ENCODE measurements at regions not wholly inside any gene's neighbourhood (a gene's known extent, or its start where the extent isn't known, plus 50 kb on each side); places are given as distances from the start of the nearest gene placed in this dataset.
"Not testable (repeated sequence)": the region's sequence is repeated elsewhere in the genome, so short reads cannot be mapped to it uniquely, and the experiment has no call there.

DNA sequence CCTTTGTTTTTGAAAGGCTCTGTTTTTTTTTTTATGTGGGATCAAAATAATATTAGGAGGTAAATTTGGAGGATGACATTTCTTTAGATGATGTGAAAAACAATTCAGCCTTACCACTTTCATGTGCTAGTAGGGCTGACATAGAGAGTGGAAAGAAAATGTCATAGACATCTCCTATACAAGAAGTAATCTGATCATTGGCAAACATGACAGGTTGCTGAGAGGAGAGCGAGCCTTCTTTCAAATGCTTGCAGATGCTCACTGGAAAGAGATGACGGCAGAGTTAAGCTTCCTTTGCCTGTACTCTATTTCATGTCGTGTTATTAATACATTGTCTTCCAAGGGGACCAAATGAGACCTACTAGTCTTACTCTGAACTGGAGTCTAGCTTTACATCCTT, 160.1 kb upstream of the DAP start:
- no peak for DNase-seq

GRCh38 chr5:10920400-10920799, 159.4 kb upstream of the DAP start:
- no peak for DNase-seq

- no peak for DNase-seq
Measured at GRCh38 chr5:10914741-10915480, 153.9 kb upstream of the DAP start.

GRCh38 chr5:10913841-10914240, 152.8 kb upstream of the DAP start:
- DNase-seq, result peak in 11 of 58 donors; percentile 2 to 38 (median 8)

- DNase-seq, result no peak
Measured at GRCh38 chr5:10913181-10913810, 152.3 kb upstream of the DAP start.

GRCh38 chr5:10912435-10912834, 151.4 kb upstream of the DAP start:
- peak in 2 of 58 donors; percentile 6 for DNase-seq

DNA sequence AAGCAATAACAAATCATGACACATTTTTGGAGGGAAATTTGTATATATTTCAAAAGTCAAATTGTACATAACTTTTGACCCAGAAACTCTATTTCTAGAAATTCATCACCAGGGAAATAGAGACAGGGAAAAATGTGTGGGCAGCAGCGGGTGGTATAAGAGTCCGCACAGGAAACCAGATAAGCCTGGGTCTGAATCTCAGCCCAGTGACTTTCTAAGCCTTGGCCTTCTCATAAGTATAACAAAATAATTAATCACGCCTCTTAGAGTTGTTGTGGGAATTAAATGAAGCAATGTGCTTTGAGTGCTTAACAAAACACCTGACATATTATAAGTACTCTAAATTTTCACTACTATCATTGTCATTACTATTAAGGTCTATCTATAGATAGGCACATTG, 149.2 kb upstream of the DAP start:
- DNase-seq, result no peak

DNA sequence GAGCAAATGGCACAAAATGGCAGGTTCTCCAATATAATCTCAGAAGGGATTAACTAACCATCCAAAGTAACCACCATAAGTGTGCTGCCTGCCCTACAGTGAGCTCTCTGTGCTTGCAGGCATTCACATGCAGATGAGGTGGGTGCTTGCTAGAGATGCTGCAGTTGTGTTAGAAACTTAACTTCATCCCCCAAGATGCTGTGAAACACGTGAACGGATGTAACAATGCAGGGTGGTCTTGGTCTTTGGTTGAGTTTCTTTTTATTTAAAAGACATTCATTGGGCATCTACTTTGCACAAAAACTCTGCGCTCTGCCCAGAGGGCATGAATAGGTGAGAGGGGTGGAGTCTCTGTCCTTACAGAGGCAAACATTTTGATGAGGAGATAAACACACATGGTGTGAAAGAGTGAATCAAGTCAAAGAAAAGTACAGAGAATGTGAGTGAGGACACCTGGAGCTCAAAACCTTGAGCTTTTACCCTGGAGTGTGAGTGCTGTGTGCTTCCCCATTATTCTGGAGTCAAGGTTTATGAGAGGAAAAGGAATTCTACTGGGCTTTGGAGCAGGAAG, 143.9 kb upstream of the DAP start:
- DNase-seq, result no peak

DNA sequence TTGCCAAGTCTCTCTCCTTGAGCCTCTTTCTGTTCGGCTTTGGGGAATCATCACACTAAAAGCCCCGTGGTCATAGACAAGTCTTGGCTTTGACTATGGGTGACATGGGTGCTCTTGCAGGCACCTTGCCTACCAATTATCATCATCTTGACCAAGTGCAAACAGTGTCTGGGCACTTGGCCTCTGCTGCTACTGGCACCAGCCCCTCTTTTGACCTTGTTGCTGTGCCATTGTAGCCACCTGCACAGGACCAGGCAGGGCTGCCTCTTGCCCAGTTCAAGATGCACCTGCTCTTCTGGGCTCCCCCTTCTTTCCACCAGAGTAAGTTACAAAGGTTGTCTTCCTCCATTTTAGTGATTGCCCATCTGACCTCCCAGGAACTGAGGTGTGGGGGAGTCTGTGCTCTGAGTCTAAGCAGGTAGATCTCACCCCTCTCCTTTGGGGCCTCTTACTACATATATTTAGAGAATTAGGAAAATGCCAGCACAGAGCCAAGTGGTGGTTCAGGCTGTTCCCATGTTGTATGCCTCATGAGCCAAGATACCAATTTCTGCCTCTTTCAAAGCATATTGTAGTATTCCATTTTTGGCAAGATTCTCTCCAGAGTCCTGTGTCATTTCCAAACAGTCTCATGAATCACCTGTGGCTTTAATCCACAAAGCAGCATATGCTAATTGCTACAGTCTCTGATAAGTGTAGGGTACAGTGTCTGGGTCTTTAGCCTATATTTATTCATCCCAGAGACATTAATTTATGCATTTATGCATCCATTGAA, 142.9 kb upstream of the DAP start:
- DNase-seq, result peak in 1 of 58 donors; percentile 29

DNA sequence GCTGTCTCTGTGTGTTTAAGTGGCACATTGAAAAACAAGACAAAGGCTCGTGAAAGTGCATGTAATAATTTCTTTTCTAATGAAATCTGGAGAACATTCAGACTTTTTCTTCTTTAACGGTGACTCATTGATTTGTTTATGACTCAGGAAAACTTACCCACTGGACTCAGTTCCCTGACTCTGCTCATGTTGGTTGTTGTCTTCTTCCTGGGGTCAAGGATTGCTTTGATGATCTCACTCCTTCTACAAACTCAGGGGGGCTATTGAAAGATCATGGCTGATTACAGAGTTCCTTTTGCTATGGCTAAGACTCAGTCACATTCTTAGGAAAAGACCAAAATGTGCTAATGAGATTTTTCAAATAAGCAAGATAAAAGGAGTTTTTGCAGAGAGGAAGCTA, 141.1 kb upstream of the DAP start:
- DNase-seq, result no peak

DNA sequence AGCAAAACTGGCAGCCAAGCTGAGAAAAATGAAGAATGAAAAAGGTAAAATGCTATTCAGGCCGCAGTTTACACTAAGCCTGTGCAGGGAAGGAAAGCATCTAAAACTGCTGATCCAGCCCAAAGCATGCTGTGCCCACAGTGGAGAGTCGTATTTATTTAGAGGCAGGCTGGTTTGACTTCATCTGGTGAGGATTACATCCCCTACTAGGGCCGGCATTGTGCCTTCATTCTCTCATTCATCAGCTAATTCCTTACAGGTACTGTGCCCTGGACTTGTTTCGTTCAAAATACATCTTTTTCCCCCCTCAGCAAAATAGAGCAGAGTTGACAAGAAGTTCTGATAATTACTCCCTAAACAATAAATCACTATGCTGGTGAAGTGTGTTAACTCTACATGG, 137.5 kb upstream of the DAP start:
- DNase-seq, result no peak

GRCh38 chr5:10896016-10896415, 135.0 kb upstream of the DAP start:
- no peak for DNase-seq

DNA sequence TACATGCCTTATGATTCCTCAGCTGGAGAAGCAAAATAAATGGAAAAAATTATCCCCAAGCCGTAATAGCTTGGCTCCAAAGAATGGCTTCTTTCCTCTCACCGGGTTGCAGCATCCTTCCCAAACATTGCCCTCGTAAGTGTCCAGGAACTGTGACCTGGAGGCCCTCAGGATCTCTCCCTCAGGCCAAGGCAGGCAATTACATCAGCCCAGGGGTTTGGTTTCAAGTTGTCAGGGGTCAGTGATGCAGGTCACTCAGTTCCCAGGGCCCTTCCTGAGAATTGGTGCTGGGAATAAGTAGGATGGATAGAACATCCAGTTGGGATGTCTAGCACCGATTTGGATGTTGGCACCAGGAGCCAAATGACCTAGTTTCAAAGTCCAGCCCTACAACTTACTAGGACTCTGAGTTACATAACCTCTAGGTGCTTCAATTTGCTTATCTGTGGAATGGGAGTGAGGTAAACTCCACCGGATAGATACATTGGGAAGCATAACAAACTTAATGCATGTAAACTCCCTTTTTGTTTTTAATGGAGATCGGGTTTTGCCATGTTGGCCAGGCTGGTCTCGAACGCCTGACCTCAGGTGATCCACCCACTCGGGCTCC, 133.5 kb upstream of the DAP start:
- DNase-seq, result no peak

DNA sequence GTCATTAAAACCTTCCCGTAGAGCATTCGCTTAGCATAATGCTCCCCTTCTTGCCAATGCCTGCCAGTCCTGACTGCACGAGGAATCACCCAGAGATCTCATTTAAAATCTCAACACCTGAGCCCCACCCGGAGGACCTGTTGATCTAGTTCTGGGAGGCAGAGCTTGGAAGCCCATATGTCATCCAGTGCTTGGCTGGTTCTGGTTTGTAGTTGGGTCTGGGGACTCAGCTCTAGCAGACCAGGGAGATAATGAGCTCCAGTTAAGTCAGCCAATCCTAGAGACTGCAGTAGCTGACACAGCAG, 131.8 kb upstream of the DAP start:
- no peak for DNase-seq

- DNase-seq, result no peak
Measured at GRCh38 chr5:10892147-10892910, 131.3 kb upstream of the DAP start.

DNA sequence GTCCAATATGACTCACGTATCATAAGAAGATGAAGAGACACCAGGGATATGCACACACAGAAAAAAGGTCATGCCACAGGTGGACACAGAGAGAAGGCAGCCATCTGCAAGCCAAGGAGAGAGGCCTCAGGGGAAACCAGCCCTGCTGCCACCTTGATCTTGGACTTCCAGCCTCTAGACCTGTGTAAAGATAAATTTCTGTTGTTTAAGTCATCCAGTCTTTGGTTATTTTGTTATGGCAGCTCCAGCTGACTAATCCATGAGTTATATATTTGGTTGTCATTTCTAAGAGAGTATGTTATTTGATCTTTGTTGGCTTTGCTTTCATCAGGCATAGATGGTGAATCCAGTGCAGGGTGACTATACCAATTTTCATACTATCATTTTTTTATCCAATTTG, 130.2 kb upstream of the DAP start:
- no peak for DNase-seq

DNA sequence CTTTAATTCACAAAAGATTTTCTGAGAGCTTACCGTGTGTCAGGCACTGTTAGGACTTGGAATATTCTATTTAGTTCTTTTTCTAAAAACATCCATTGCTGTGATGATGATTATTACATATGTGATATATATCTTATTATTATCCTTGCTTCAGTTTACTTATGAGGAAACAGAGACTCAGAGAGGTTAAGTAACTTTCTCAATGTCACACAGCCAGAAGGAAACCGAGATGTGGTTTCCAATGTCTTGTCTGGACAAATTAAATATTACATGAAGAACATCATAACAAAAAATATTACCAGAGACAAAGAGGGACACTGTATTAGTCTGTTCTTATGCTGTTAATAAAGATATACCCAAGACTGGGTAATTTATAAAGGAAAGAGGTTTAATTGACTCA, 125.5 kb upstream of the DAP start:
- DNase-seq, result no peak

DNA sequence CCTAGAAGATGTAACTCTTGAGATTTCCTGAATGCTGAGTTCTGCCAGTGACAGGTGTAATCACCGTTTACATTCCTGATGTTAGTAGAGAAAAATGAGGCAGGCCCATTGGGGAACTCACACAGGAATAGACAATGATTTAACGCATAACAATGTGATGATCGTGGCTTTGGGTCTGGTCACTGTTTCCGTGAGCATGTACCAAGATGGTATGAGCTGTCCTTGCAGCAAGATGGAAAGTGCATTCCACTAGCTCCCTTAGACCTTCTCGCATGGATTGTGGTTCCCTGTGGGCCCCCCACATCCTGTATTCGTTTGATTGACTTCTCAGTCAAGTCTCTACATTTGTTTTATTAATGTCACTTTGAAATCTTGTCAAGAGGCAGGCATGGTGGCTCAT, 124.0 kb upstream of the DAP start:
- DNase-seq, result no peak

DNA sequence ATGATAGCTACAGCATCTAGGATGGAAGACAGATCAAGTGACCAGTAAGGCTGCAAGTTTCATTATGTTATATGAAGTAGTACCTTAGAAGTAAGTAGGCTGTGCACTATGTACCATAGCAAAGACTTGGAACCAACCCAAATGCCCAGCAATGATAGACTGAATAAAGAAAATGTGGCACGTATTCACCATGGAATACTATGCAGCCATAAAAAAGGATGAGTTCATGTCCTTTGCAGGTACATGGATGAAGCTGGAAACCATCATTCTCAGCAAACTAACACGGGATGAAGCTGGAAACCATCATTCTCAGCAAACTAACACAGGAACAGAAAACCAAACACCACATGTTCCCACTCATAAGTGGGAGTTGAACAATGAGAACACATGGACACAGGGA, 122.9 kb upstream of the DAP start:
- DNase-seq, result not testable (repeated sequence)

DNA sequence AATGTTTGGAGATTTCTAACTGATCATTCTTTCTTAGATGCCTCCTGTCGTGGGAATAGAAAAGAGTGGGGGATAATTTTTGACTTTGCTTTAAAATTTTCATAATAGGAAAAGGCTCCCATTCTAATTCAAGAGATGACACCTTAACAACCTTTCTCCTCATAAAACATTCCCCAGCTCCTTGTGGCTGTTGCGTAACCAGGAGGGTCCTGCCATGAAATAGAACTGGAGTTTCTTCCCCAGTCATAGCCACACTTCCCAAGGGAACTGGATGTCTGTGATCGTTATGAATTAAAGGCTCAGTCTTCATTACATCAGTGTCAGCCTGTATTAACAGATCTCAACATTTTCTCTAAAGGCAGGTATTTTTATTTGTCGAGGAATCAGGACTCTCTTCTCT, 119.9 kb upstream of the DAP start:
- DNase-seq, result no peak

DNA sequence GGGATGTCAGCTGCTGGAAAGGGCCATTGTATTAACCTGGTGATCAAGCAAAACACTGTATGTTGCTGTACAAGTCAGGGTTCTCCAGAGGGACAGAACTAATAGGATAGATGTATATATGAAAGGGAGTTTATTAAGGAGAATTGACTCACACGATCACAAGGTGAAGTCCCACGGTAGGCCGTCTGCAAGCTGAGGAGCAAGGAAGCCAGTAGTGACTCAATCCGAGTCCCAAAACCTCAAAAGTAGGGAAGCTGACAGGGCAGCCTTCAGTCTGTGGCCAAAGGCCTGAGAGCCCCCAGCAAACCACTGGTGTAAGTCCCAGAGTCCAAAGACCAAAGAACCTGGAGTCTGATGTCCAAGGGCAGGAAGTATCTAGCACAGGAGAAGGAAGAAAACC, 116.0 kb upstream of the DAP start:
- not testable (repeated sequence) for DNase-seq
